Hippocampal formation (tissue), 2 donors: ENCODE measurements at regions not wholly inside any gene's neighbourhood (a gene's known extent, or its start where the extent isn't known, plus 50 kb on each side); places are given as distances from the start of the nearest gene placed in this dataset.
"Not testable (repeated sequence)": the region's sequence is repeated elsewhere in the genome, so short reads cannot be mapped to it uniquely, and the experiment has no call there.

ENCODE experiments used
- DNase-seq, 2 donors: peaks; one replicate each; lab custom pipeline; 2025; lab: John Stamatoyannopoulos, UW

DNA sequence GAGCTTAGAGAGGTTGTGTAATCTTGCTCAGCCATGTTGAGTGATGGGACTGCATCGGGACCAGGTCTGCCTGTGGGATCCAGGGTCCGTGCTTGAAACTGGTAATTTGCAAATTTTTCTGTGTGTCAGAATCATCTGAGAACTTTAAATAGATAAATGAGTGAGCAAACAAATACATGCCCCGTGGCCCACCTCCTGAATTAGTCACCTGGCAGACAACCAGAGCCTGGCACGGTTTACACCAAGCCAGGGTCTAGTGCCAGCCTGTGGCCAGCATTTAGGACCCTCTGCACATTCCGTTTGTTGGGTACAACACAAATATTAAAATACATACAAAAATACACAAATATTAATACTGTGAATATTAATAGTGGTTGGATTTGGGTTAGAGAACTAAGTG lies 90.6 kb upstream of the STOX2 start:
- DNase-seq, result no peak

DNA sequence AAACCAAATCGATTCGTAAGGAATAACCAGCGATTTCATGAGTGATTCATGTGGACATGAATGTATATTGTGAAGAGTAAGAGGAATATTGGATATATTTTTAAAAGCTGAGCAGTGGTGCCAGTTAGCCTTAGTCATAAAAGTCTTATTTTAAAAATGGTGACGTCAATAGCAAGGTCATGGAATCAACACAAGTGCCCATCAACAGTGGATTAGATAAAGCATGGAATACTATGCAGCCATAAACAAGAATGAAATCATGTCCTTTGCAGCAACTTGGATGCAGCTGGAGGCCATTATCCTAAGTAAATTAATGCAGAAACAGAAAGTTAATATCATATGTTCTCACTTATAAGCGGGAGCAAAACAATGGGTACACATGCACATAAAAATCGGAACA lies 89.0 kb upstream of the STOX2 start:
- DNase-seq, result no peak

DNA sequence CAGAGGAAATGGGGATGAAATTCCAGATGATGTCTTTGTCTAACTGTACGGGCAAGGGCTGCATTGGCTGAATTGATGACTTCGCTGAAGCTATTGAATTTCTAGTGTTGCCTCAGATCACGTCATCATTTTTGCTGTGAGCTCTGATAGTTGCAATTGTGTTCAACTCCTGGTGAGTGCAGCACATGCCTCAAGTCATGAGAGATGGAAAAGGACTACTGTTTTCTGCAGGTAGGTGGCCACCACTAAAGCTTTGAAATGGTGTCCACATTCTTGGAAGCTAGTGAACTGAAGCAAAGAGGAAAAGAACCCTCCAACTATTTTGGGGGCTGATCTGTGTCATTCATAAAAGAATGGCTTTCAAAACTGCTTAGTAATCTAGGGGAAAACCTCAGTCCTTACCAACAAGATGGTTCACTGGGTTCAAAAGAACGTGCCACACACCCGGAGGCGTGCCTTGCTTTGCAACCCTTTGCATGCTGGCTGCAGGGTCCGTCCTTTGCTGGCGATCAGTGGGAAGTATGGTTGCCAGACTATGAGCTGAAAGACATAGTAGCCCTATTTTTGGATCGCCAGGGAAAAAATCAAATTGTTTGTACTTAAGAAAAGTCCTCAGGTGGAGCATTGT lies 88.1 kb upstream of the STOX2 start:
- DNase-seq, result no peak

DNA sequence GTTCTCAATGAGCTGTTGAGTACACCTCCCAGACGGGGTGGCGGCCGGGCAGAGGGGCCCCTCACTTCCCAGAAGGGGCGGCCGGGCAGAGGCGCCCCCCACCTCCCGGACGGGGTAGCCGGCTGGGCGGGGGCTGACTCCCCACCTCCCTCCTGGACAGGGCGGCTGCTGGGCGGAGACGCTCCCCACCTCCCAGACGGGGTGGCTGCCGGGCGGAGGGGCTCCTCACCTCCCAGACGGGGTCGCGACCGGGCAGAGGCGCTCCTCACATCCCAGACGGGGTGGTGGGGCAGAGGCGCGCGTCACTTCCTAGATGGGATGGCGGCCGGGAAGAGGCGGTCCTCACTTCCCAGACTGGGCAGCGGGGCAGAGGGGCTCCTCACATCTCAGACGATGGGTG lies 86.5 kb upstream of the STOX2 start:
- DNase-seq, result not testable (repeated sequence)

DNA sequence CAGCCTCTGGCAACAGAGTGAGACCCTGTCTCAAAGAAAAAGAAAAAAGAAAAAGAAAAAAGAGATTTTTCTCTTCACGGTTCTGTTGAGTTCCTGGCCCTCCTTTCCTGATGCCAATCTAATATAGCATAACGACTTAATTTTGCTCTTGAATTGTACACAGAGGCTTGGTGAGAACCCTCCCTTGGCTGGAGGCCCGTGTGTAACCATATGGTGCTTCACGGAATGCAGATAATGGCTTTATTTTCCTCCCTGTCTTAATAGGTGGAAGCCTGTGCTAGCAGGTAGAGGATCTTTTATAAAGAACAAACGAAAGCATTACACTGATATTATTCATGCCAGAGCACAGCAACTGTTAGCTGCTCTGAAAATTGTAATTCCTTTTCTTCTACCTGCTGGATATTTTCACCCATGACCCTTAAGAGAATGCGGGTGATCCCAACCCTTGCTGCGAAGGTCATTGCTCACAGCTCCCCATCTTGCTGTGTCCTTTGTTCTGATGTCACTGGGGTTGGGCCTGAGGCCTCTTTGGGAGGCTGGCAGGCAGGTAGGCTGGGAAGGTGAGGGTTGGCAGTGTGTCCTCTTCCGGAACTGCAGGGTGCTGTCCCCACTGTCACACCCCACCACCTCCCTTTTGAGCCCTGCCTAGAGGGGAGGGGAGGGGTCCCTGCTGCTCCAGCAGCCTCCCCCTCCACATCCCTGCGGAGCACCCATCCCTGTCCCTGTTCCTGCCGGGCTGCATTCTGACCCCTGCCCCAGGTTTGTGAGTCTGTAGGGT lies 83.8 kb upstream of the STOX2 start:
- DNase-seq, result no peak

DNA sequence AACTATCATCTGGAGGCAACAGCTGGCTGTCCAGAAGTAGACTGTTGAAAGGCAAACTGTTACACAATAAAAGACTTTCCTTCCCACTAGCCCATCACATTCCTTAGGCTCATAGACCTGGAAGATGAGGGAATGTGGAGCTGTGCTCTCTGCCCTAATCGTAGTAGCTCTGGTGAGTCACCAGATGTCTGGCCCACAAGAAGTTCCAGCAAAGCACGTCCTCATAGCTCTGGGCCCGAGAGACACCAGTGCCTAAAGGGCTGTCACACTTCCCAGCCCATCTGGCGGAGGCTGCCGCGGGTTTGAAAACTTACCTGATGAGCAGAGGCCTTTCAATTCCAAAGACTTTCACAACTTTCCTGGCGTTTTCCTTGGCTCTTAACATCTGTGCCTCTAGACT lies 81.7 kb upstream of the STOX2 start:
- DNase-seq, result no peak

DNA sequence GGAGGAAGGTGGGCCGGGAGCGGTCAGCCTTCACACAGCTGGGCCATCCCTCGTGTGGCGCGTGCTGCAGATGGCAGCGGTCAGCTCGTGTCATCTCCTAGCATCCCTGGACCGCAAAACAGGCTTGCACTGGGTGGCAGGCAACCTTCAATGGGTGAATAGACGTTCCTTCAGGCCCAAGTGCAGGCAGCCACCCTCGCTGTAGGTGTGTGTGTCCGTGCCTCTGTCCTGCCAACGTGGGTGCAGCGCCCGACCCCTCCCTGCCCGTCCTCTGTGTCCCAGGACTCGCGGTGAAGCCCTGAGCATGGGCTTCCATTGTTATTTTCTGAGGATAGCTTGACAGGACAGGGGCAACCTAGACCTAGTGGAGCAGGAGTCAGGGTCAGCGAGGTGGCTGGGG lies 79.8 kb upstream of the STOX2 start:
- no peak for DNase-seq

DNA sequence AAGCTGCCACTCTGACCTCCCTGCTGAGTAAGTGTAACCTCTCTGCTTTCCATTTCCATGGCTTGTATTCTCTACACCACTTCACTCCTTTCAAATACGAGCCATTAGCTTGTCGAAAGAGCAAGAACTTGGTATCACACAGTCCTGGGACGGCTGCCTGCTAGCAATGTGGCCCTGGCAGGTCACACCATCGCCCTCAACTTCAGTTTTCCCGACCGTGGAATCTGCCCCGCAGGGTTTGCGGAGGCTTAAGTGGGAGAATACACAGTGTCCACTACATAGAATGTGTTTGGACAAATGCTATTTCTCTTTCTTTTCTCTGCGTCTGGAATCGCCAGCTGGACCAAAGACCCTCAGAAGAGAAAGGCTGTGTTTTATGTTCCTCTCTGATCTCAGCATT lies 78.6 kb upstream of the STOX2 start:
- DNase-seq, result no peak

DNA sequence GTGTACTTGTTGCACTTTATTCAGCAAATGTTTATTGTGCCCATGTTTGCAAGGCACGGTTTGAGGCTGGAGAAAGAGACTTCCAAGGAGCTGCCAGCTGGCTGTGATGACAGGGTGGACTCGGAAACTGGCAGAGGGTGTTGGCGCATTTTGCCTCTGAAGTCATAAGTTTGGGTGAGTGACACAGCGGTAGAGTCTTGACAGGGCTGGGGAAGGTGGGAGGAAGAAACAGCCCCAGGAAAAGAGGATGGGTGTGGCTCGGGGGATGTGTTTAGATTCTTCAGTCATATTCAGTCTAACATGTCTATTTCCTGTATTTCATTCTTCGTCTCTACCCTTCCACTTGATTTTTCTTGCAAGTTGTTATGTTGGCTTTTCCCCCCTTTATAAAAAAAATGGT lies 77.0 kb upstream of the STOX2 start:
- DNase-seq, result no peak

DNA sequence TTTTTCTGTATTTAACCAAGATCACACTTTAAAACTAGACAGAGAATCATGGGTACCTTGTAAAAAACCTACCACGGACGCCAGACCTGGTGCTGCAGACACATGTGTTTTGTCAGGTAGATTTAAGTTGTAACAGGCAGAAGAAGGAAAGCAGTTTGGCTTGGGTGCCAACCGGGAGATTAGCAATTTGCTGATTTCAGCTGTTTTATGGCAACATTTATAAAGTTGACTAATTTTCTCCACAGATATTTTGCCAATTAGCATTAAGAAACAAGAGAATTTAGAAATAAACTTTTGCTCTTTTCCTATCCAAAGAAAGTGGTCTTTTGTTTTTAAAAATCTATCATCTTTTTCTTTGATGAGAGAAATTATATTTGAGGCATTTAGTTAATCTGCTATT lies 76.3 kb upstream of the STOX2 start:
- no peak for DNase-seq

DNA sequence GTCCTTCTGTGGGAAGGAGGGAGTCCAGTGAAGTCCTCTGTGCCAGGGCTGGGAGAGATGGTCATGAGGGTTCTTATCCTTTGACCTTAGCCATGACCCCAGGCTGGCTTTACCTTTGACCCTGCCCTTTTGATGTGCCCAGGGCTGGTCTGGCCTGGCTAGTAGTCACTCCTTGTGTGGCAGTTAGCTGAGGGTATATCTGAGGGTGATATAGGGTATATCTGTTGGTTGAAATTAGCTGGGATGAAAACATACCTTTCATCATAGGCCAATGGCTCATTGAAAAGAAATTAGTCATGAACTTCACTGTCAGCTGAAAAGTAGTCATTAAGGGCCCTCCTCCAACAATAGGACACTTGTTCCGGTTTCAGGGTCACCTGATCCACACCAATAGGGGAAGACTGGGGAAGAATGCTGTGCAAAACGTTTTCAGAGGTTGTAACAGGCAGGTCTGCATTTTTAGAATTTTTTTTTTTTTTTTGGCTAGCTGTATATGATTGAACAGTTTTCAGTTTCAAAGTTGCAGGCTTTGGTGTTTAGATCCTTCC lies 74.6 kb upstream of the STOX2 start:
- no peak for DNase-seq

DNA sequence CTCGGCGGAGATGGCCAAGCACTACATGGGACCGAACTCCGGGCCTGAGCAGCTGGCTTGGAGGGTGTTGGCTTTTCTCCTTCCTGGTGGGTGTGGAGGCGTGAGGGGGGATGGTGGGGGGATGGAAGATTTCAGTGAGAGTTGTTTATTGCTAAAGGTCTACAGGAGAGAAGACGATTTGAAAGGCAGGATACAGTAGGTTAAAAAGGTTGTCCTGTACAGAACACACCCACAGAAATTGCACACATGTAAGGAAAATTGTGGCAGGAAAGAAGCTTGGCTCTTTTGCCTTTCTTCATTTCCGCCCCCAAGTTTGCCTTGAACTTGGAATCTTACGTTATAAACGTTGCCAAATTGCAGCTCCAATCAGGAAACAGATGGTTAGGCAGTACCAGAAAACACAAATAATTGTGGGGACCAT lies 74.1 kb upstream of the STOX2 start:
- no peak for DNase-seq

DNA sequence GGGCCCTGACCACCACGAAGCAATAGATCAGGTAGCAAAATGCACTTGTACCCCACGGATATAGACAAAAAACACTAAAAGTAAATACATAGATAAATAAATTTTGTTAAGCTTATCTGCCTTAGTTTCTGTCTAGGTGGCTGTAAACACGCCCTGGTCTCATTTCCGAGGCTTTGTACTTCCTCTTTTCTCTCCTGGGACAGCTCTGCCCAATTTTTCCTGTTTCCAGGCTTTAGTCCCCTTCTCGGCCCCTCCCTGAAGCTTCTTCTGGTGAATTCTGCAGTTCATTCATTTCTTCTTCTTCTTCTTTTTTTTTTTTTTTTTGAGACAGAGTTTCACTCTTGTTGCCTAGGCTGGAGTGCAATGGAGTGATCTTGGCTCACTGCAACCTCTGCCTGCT lies 73.4 kb upstream of the STOX2 start:
- no peak for DNase-seq

DNA sequence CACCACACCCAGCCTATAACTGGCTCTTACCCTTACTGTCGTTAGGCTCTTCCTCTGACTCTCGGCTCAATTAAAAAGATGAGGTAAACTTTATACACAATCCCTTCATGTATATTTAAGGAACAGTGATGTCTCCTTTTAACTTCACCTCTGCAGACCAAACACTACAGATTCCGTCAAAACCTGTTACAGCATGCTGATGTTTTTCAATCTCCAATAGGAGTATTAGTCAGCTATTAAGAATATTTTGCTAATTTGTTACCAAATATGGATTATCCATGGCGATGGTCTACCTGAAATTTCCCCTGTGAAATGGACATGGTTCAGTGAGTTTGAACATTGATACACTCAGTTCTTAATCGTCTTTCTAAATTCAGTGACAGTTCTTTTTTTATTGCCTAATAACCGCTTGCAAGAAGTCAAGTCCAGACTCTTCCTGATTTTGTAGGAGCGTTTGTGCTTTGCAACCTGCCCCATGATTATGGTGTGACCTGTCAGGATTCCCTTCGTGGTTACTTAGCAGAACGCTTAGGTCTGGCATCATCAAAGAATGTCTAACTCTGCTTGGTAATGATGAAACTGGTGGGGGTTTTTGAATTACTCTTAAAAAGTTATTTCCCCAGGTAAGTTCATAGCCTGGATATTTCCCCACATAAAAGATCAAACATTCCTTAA lies 72.2 kb upstream of the STOX2 start:
- no peak for DNase-seq

DNA sequence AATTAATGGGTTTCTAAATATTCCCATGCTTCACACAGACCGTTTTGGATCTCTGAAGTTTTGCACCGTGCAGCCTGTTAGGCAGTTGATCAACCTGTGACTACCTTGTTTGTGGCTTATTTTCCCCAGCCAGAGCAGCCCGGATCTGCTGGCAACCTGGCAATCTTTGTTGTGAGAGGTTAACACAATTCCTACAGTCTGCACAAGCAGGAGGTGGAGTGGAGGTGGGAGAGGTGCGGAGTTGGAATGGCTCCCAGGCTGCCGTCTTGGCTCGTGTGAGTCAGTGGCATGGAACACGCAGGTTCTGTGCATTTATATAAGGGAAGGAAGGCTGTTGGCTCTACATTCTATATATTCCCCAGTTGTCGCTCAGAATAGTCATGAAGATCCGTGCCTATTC lies 70.9 kb upstream of the STOX2 start:
- DNase-seq, result peak in 1 of 2 donors; percentile 35

DNA sequence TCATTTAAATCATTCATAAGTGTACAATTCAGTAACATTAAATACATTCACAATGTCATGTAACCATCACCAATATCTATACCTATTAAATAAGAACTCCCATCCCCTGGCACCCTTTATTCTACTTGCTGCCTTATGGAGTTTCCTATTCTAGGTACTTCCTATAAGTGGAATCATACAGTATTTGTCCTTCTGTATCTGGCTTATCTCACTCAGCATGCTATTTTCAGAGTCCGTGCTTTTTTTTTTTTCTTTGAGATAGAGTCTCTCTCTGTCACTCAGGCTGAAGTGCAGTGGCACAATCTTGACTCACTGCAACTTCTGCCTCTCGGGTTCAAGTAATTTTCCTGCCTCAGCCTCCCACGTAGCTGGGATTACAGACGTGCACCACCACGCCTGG lies 67.9 kb upstream of the STOX2 start:
- DNase-seq, result no peak

DNA sequence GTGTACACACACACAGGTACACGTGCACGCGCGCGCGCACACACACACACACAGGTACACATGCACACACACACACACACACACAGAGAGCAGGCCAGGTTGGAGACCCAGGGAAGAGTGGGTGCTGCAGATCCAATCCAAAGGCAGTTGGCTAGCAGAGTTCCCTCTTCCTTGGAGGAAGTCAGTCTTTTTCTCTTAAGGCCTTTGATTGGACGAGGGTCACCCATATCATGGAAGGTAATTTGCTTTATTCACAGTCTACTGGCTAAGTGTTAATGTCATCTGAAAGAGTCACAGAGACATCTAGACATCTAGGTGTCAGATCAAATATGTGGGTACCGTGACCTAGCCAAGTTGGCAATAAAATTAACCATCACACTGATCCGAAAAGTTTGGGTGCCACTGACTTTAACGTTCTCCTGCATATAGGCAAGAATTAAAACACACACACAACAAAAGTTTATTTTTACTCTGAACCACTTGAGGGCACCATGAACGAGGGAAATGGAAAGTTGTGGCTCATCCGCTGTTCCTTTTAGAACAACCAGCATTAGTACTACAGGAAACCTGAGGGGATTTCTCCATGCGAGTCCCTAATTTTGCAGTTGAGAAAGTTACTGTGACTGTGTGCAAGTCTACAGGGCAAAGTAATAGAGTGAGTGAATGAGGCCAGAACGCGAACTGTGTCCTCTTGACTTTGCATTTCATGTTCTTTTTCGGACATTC lies 66.0 kb upstream of the STOX2 start:
- DNase-seq, result peak in 1 of 2 donors; percentile 56

DNA sequence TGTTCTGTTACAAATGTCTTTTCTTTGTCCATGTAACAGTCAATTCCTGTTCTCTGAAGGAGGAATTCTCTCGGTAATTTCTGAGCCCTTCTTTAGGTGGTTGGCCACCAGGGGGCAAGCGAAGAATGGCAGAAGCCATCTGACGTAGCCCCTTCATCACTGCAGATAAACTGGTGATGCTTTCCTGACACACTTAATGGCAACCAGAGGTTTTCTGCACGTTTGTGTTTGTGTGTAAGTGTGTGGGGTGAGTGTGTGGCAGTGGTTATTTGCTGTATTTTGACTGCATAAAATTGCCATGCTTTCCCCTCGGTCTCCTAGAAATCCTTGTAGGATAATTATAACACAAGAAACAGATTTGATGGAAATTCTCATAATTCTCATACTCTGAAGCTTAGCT lies 64.8 kb upstream of the STOX2 start:
- DNase-seq, result peak; percentile 77 to 91

DNA sequence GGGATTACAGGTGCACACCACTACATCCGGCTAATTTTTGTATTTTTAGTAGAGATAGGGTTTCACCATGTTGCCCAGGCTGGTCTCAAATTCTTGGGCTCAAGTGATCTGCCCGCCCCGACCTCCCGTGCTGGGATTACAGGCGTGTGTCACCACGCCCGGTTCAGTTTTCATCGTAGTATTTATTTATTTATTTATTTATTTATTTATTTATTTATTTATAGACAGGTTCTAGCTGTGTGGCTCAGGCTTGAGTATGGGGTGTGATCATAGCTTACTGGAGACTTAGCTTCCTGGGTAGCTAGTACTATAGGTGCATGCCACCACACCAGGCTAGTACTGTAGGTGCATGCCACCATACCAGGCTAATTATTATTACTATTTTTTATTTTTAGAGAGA lies 64.1 kb upstream of the STOX2 start:
- DNase-seq, result no peak

DNA sequence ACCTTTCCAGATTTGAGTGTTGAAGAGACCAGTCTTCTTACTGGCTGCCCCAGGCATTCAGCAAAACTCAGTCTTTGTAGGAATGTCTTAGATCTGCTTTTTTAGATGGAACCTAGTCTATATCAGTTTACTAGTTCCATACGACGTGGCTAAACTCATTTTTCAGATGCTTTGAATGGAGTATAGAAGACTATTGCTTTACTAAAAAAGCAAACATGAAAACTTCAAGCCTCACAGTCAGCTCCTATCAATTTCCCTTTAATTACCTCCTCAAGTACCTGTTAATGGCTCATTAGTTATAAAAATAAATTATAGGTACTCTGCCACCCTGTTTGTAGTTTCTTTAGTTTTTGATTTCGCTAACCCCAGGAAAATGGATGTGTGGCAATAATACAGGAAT lies 63.0 kb upstream of the STOX2 start:
- no peak for DNase-seq

DNA sequence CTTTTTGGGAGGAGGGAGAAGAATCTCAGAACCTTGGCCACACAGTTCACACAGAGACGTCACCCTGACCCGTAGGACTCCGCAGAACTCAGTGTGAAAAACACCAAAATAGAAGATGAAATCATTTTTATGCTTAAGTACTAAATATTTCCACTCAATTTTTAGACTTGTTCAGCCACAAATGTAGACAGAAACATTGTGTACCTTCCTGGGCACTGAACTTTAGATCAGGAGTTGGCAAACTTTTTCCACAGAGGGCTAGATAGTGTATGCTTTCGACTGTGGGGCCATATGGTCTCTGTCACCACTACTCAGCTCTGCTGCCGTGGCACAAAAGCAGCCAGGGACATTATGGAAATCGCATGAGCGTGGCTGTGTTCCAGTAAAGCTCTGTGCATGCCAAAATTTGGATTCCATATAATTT lies 61.8 kb upstream of the STOX2 start:
- DNase-seq, result no peak

DNA sequence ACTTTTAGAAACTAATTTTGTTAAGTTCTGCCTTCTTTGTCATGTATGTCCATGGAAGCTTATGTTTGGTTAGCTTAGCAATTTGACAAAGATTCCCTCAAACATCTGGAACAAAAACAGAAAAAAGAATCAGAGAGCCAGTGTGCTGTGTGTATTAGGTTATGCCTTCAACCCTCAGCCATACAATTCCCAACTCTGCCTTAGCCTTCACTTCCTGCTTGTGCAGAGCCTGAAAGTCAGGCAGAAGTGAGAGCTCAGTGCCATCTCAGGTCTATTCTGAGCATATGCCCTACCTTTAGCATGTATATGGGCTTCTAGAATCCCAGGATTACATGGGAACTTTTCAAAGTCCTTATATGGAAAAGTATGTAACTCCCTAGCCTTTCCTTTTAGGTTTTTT lies 58.2 kb upstream of the STOX2 start:
- no peak for DNase-seq
